ENCODE measurements at regions not wholly inside any gene's neighbourhood (a gene's known extent, or its start where the extent isn't known, plus 50 kb on each side); places are given as distances from the start of the nearest gene placed in this dataset.

DNA sequence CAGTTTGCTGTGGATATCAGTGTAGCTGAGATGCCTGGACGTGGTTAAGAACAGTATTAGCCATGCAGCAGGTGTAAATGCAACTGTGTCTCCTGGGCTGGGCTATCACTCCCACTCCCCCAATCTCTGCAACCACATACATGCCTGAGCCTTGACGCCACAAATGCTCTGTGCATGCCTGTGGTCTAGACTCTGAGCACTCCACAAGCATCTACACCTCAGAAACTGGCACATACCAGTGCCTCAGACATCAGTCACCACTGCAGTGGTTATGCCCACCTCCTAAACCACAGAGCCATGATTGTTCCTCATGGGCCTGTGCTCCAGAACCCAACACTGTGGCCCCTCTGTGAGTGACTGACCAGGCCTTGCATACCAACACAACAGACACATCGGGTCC lies 226.8 kb upstream of the ALG10 start:
- DNase-seq = peak; percentile 31
- no peaks in the 10 kb centered on the region for H4K20me1 ChIP-seq (ENCODE audit: insufficient read depth, low read length)
- no peak overlapping the region for H3K9ac ChIP-seq (ENCODE audit: low read length)
- TF ChIP-seq EZH2 (optimal IDR thresholded peaks at IDR 0.05; ENCODE audit: low read depth, low read length) (no peak), EZH2phosphoT487 (IDR thresholded peaks at IDR 0.05; ENCODE audit: low read length) (no peak)
- TF ChIP-seq, protein P1, sequence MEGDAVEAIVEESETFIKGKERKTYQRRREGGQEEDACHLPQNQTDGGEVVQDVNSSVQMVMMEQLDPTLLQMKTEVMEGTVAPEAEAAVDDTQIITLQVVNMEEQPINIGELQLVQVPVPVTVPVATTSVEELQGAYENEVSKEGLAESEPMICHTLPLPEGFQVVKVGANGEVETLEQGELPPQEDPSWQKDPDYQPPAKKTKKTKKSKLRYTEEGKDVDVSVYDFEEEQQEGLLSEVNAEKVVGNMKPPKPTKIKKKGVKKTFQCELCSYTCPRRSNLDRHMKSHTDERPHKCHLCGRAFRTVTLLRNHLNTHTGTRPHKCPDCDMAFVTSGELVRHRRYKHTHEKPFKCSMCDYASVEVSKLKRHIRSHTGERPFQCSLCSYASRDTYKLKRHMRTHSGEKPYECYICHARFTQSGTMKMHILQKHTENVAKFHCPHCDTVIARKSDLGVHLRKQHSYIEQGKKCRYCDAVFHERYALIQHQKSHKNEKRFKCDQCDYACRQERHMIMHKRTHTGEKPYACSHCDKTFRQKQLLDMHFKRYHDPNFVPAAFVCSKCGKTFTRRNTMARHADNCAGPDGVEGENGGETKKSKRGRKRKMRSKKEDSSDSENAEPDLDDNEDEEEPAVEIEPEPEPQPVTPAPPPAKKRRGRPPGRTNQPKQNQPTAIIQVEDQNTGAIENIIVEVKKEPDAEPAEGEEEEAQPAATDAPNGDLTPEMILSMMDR (IDR thresholded peaks at IDR 0.05; ENCODE audit: low read length) = no peak
- H3K27ac ChIP-seq (ENCODE audit: low read length) = no peak overlapping the region
- no peak overlapping the region for H3K4me2 ChIP-seq (ENCODE audit: low read depth, low read length)
- no peak overlapping the region for H3K4me3 ChIP-seq (ENCODE audit: low read length)
- H3F3A ChIP-seq (ENCODE audit: insufficient read depth, low read length) = no peaks in the 10 kb centered on the region
- no peaks in the 10 kb centered on the region for H3K36me3 ChIP-seq (replicated peaks; ENCODE audit: insufficient read depth, low read length)
- H3K9me3 ChIP-seq (replicated peaks; ENCODE audit: insufficient read depth, low read length) = no peaks in the 10 kb centered on the region
- H2AFZ ChIP-seq (ENCODE audit: low read length) = no peak overlapping the region
- H3K9me2 ChIP-seq (replicated peaks; ENCODE audit: insufficient read depth, low read length) = no peaks in the 10 kb centered on the region
- no peaks in the 10 kb centered on the region for H3K27me3 ChIP-seq (replicated peaks; ENCODE audit: insufficient read depth, low read length)
- no peaks in the 10 kb centered on the region for H3K4me1 ChIP-seq (ENCODE audit: low read length)
- H3K79me2 ChIP-seq (ENCODE audit: low read length) = no peaks in the 10 kb centered on the region

DNA sequence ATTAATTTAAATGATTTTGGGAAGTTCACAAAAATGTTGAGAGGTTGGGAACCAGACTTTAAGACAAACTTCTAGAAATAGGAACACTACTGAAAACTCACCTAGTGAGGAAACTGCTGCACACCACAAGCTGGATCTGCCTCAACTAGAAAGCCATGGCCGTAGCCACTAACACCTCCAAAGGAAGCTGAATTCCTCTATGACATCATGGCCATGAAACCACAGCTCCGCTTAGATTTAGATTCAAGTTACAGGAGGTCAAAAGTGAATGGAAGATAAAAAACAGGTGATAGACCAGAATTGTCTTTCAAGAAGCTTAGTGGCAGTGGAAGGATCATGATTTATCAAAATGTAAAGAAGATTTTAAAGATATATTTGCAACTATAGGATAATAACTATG lies 208.8 kb upstream of the ALG10 start:
- H3K9me3 ChIP-seq (replicated peaks; ENCODE audit: insufficient read depth, low read length) = no peaks in the 10 kb centered on the region
- H3K4me1 ChIP-seq (ENCODE audit: low read length) = no peaks in the 10 kb centered on the region
- H2AFZ ChIP-seq (ENCODE audit: low read length) = no peak overlapping the region
- no peaks in the 10 kb centered on the region for H3K27me3 ChIP-seq (replicated peaks; ENCODE audit: insufficient read depth, low read length)
- TF ChIP-seq, protein P1 (IDR thresholded peaks at IDR 0.05; ENCODE audit: low read length) = no peak
- no peak for TF ChIP-seq EZH2phosphoT487 (IDR thresholded peaks at IDR 0.05; ENCODE audit: low read length)
- no peak for TF ChIP-seq EZH2 (optimal IDR thresholded peaks at IDR 0.05; ENCODE audit: low read depth, low read length)
- no peaks in the 10 kb centered on the region for H3F3A ChIP-seq (ENCODE audit: insufficient read depth, low read length)
- no peak overlapping the region for H3K4me2 ChIP-seq (ENCODE audit: low read depth, low read length)
- no peaks in the 10 kb centered on the region for H4K20me1 ChIP-seq (ENCODE audit: insufficient read depth, low read length)
- no peak overlapping the region for H3K4me3 ChIP-seq (ENCODE audit: low read length)
- H3K79me2 ChIP-seq (ENCODE audit: low read length) = no peaks in the 10 kb centered on the region
- no peak overlapping the region for H3K9ac ChIP-seq (ENCODE audit: low read length)
- H3K27ac ChIP-seq (ENCODE audit: low read length) = no peak overlapping the region
- no peaks in the 10 kb centered on the region for H3K36me3 ChIP-seq (replicated peaks; ENCODE audit: insufficient read depth, low read length)
- no peak for DNase-seq
- no peaks in the 10 kb centered on the region for H3K9me2 ChIP-seq (replicated peaks; ENCODE audit: insufficient read depth, low read length)

DNA sequence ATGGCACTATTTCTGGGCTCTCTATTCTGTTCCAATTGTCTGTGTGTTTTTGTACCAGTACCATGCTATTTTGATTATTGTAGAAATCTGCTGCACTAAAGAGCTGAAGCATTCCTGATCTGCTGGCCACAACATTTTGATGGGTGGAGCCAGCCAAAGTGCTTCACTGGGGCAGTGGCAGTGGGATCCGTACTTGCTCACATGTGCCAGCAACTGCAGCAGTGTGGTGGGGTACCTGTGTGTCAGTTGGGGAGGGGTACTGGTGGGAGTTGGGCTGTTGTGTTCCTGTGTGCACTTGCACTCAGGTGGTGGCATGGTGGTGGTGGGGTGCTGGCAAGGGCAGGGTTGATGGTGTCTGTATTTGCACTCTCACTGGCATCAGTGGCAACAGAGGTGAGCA lies 204.6 kb upstream of the ALG10 start:
- H3K4me3 ChIP-seq (ENCODE audit: low read length) = no peak overlapping the region
- H3F3A ChIP-seq (ENCODE audit: insufficient read depth, low read length) = no peaks in the 10 kb centered on the region
- no peaks in the 10 kb centered on the region for H3K9me3 ChIP-seq (replicated peaks; ENCODE audit: insufficient read depth, low read length)
- H4K20me1 ChIP-seq (ENCODE audit: insufficient read depth, low read length) = no peaks in the 10 kb centered on the region
- no peaks in the 10 kb centered on the region for H3K9me2 ChIP-seq (replicated peaks; ENCODE audit: insufficient read depth, low read length)
- no peaks in the 10 kb centered on the region for H3K79me2 ChIP-seq (ENCODE audit: low read length)
- H3K27ac ChIP-seq (ENCODE audit: low read length) = no peak overlapping the region
- no peak overlapping the region for H3K9ac ChIP-seq (ENCODE audit: low read length)
- TF ChIP-seq EZH2 (optimal IDR thresholded peaks at IDR 0.05; ENCODE audit: low read depth, low read length) (no peak), EZH2phosphoT487 (IDR thresholded peaks at IDR 0.05; ENCODE audit: low read length) (no peak)
- TF ChIP-seq, protein P1 (IDR thresholded peaks at IDR 0.05; ENCODE audit: low read length) = no peak
- no peak overlapping the region for H3K4me2 ChIP-seq (ENCODE audit: low read depth, low read length)
- H3K4me1 ChIP-seq (ENCODE audit: low read length) = no peaks in the 10 kb centered on the region
- H3K27me3 ChIP-seq (replicated peaks; ENCODE audit: insufficient read depth, low read length) = no peaks in the 10 kb centered on the region
- H2AFZ ChIP-seq (ENCODE audit: low read length) = no peak overlapping the region
- no peaks in the 10 kb centered on the region for H3K36me3 ChIP-seq (replicated peaks; ENCODE audit: insufficient read depth, low read length)
- DNase-seq = no peak
